GM10248 (cell line): ENCODE measurements at regions not wholly inside any gene's neighbourhood (a gene's known extent, or its start where the extent isn't known, plus 50 kb on each side); places are given as distances from the start of the nearest gene placed in this dataset.

Source experiments
- CTCF ChIA-PET: fragments of 300-600 bp; sonication (Branson Sonifier 250); formaldehyde crosslinking; extraction: SDS; loops from one replicate; lab custom pipeline; 2021; ENCODE audit warnings: antibody characterized with exemption; lab: Yijun Ruan, JAX
- POLR2A ChIA-PET: fragments of 350-650 bp; sonication (Branson Sonifier 250); formaldehyde crosslinking; extraction: SDS; loops from one replicate; lab custom pipeline; 2020; ENCODE audit warnings: antibody characterized with exemption; lab: Yijun Ruan, JAX
- DNase-seq: peaks from one replicate; pipeline ENCODE4 v3.0.0; 2012; ENCODE audit errors: extremely low spot score
- TF ChIP-seq, protein P1 (sequence below): IDR thresholded peaks from 2 replicates; pipeline ENCODE4 v1.5.1; 2012; ENCODE audit warnings: mild to moderate bottlenecking, low read depth; ENCODE audit errors: extremely low read depth, missing control alignments, control extremely low read depth

DNA sequence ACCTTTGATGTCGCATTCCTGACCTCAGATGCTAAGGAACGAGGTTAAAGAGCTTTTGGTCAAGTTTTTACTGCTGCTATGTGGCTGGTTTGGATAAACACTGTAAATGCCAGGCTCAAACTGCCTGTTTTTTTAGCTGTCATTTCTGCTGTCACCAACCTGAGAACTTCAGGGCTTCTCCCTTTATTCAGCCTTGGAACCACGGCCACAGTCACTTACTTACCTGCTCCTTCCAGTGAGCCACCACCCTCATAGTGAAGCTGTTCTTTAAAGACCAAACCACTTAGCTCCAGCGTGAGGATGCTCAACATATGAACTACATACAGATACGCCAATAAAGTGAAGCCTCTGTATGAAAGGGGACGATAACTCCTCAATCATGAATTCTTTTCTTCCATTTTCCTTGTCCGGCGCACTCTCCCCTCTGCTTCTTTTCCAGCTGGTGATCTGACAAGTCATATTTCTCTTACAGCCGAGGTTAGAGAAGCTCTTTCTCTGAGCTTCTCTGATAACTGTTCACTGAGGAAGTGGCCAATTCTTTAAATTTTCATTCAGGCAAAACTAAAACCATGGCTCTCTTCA, 152.8 kb upstream of the ANK2 start:
- CTCF ChIA-PET, result interaction anchor here (1.0 to 2.4 kb wide), 16 partner anchors 9 to 373 kb away, joined by 3 to 10 read pairs (median 4); no protein-coding TSS in a partner anchor
- no peak for DNase-seq
- TF ChIP-seq, protein P1, sequence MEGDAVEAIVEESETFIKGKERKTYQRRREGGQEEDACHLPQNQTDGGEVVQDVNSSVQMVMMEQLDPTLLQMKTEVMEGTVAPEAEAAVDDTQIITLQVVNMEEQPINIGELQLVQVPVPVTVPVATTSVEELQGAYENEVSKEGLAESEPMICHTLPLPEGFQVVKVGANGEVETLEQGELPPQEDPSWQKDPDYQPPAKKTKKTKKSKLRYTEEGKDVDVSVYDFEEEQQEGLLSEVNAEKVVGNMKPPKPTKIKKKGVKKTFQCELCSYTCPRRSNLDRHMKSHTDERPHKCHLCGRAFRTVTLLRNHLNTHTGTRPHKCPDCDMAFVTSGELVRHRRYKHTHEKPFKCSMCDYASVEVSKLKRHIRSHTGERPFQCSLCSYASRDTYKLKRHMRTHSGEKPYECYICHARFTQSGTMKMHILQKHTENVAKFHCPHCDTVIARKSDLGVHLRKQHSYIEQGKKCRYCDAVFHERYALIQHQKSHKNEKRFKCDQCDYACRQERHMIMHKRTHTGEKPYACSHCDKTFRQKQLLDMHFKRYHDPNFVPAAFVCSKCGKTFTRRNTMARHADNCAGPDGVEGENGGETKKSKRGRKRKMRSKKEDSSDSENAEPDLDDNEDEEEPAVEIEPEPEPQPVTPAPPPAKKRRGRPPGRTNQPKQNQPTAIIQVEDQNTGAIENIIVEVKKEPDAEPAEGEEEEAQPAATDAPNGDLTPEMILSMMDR, result no peak
- POLR2A ChIA-PET, result no interaction called here

DNA sequence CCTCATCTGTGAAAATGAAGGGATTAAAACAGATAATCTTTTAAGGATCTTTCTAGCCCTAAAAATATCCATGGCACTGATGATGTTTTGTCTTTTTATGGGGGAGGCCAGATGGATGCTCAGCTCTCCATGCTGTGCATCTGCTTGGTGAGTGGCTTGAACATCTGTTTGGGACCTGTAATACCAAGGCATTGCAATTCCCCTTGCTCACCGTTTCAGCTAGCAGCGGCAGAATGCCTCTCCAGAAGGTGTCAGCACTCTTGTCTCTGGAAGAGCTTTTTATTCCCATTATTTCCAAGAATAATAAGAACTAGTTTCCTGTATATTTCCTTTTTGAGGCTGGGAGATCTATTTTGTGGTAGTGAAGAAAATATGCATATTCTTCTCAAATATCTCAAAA, 151.9 kb upstream of the ANK2 start:
- ChIA-PET CTCF (interaction anchor here (1.2 to 2.4 kb wide), 6 partner anchors 9 to 41 kb away, joined by 3 to 10 read pairs (median 6); no protein-coding TSS in a partner anchor), POLR2A (no interaction called here)
- DNase-seq, result no peak
- TF ChIP-seq, protein P1, result no peak

DNA sequence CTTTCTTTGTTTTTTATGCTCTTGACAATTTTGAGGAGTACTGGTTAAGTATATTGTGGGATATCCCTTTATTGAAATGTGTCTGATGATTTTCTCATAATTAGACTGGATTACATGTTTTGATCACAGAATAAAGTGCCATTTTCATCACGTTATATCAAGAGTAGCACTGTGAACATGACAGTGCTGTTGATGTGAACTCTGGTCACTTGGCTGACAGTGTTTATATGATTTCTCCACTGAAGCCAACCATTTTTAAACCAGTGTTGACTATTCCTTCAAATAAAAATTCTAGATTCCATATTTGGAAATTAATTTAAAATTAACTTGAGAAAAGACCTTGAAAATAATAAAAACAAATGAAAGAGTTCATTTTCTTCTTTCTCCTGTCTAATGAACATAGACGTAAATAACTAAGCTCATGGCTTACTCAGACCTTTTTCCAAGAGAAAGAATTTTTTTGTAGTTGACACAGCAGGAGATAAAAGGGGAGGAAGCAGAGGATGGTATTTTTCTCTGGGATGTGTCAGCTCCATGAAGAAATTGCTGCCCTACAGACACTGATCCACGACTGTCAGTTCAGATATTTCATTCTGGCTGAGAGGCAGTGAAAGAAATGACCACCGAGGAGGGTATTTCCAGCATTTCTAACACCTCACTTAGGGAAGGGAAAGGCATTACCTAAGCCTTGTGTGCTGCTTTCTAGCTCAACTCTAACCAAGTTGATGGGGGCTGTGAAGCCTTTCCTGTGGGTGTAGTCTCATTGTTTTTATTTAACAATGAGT, 150.9 kb upstream of the ANK2 start:
- no peak for DNase-seq
- ChIA-PET POLR2A (no interaction called here), CTCF (interaction anchor here (1.0 to 1.3 kb wide), 2 partner anchors 24 to 134 kb away, joined by 3 read pairs; no protein-coding TSS in a partner anchor)
- TF ChIP-seq, protein P1, result no peak

DNA sequence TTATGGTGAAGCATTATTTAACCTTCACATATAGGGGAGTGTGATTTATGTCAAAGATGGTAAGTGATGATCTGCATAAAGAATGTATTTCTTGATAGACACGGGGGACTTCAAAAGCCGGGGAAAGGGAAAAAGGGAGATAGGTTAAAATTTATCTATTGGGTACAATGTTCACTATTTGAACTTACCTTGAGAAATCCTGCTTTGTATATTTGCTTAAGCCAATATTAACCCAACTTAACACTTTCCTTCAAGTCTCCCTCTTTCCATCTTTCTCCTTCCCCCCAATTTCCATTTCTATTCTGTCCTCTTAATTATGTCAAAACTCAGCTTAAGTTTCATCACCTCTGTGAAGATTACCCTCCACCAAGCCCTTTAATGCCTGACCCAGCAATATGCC, 149.0 kb upstream of the ANK2 start:
- POLR2A ChIA-PET, result no interaction called here

DNA sequence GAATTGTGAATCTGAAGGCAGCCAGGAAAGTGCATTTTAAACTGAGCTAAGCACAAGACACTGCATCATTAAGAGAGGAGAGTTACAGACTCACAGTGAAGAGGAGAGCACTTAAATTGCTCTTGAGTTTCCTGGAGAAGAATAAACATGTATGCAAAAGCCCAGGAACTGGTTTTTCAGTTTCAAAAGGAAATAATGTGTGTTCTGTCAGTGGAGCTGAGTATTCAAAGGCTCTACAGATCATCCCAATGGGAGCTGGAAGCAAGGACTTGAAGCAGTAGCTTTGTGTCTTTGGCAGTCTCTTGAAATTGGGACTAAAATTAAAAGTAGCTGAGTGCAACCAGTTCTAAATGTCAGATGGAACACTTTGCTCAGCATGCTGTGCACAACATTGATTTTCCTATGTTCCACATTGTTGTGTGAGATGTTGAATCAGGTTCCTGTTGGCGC, 147.5 kb upstream of the ANK2 start:
- POLR2A ChIA-PET, result no interaction called here
- no peak for DNase-seq
- CTCF ChIA-PET, result interaction anchor here (0.8 to 2.0 kb wide), 7 partner anchors 9 to 36 kb away, joined by 3 to 10 read pairs (median 4); no protein-coding TSS in a partner anchor
- TF ChIP-seq, protein P1, result no peak

More for the DNA sequence above, 149.0 kb upstream of the ANK2 start:
- TF ChIP-seq, protein P1, result no peak
- DNase-seq, result no peak
- CTCF ChIA-PET, result interaction anchor here (1.7 kb wide), 1 partner anchor 12 kb away, joined by 6 read pairs; no protein-coding TSS in a partner anchor

DNA sequence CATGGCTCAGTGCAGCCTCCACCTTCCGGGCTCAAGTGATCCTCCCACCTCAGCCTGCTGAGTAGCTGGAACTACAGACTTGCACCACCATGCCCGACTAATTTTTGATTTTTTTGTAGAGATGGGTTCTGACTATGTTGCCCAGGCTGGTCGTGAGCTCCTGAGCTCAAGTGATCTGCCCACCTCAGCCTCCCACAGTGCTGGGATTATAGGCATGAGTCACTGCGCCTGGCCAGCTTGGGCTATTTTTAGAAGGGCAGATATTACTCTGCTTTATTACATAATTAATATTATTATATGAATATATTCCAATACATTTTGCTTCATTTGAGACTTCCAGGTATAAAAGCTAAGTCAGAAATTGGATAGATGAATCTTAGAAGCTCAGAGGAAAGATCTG, 143.7 kb upstream of the ANK2 start:
- ChIA-PET CTCF (interaction anchor here (1.1 to 1.5 kb wide), 2 partner anchors 9 to 46 kb away, joined by 3 to 8 read pairs; no protein-coding TSS in a partner anchor), POLR2A (no interaction called here)
- DNase-seq, result no peak
- TF ChIP-seq, protein P1, result no peak
